HG03159 (cell line): ENCODE measurements at regions not wholly inside any gene's neighbourhood (a gene's known extent, or its start where the extent isn't known, plus 50 kb on each side); places are given as distances from the start of the nearest gene placed in this dataset.
"Not testable (repeated sequence)": the region's sequence is repeated elsewhere in the genome, so short reads cannot be mapped to it uniquely, and the experiment has no call there.

Experiments used
- ATAC-seq: cut with Tn5 transposase; IDR thresholded peaks from one replicate; pipeline ENCODE4 v1.9.1; 2021; ENCODE audit warnings: mild to moderate bottlenecking, moderate library complexity; ENCODE audit not compliant: unreplicated experiment

DNA sequence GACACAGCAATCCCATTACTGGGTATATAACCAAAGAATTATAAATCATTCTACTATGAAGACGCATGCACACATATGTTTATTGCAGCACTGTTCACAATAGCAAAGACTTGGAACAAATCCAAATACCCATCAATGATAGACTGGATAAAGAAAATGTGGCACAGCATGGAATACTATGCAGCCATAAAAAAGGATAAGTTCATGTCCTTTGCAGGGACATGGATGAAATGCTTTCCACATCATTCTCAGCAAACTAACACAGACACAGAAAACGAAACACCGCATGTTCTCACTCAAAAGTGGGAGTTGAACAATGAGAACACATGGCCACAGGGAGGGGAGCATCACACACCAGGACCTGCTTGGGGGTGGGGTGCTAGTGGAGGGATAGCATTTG is 613.0 kb downstream of the RFPL4B start:
- not testable (repeated sequence) for ATAC-seq

DNA sequence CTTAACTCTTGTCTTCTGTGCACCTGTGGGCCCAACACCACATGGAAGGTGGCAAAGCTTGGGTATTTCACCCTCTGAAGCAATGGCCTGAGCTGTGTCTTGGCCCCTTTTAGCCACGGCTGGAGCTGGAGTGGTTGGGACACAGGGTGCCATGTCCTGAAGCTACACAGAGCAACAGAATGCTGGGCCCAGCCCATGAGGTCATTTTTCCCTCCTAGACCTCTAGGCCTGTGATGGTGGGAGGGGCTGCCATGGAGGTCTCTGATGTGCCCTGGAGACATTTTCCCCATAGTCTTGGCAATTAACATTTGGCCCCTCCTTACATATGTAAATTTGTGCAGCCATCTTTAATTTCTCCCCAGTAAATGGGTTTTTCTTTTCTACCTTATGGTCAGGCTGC is 620.8 kb downstream of the RFPL4B start:
- no peak for ATAC-seq

DNA sequence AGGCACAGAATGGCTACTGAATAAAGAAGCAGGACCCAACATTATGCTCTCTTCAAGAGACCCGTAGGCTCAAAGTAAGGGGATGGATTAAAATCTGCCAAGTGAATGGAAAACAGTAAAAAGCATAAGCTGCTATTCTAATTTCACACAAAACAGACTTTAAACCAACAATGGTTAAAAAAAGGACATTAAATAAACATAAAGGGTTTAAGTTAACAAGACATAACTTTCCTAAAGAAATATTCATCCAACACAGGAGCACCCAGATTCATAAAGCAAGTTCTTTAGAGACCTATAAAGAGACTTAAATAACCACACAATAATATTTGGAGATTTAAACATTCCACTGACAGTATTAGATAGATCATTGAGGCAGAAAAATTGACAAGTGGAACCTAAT is 624.5 kb downstream of the RFPL4B start:
- ATAC-seq = no peak

DNA sequence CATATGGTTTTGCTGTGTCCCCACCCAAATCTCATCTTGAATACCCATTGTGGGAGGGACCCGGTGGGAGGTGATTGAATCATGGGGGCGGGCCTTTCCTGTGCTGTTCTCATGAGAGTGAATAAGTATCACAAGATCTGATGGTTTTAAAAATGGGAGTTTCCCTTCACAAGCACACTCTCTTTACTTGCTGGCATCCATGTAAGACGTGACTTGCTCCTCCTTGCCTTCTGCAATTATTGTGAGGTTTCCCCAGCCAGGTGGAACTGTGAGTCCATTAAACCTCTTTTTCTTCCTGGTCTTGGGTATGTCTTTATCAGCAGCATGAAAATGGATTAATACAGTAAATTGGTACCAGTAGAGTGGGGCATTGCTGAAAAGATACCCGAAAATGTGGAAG is 627.8 kb downstream of the RFPL4B start:
- ATAC-seq = not testable (repeated sequence)

DNA sequence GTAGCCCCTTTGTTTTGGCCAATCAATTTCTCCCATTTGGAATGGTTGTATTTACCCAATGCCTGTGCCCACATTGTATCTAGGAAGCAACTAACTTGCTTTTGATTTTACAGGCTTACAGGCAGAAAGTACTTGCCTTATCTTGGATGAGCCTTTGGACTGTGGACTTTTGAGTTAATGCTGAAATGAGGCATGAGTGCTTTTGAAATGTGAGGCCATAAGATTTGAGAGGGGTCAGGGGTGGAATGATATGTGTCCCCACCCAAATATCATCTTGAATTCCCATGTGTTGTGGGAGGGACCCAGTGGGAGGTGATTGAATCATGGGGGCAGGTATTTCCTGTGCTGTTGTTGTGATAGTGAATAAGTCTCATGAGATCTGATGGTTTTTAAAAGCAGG is 629.4 kb downstream of the RFPL4B start:
- not testable (repeated sequence) for ATAC-seq

DNA sequence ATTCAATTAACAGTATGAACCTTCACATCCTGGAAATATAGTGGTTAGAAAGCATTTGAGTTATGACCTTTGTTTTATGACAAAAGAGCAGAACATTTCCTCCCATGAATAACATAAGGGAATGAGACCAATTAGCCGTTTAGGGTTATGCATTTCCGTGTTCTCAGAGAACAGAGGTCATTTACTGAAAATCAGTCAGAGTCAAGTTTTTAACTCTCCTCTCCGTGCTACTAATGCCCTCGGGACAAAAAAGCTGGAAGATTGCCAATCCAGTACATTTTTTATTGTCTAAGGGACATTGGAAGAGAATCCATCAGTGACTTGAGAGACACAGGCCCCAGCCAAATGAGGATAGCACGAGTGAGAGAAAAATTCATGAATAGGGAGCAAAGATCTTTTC is 632.7 kb downstream of the RFPL4B start:
- ATAC-seq = no peak

DNA sequence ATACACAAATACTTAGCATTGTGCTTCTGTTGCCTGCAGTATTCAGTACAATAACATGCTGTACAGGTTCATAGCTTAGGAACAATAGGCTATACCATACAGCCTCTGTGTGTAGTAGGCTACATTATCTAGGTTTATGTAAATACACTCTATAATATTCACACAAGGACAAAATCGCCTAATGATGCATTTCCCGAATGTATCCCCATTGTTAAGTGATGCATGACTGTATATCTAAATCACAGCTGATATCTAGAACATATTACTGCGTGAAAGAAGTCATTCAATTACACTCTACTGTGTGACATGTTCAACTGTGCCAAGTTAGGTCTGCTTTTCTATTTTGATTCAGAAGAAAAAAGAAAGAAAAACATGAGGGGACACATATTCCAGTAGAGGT is 633.5 kb downstream of the RFPL4B start:
- no peak for ATAC-seq

DNA sequence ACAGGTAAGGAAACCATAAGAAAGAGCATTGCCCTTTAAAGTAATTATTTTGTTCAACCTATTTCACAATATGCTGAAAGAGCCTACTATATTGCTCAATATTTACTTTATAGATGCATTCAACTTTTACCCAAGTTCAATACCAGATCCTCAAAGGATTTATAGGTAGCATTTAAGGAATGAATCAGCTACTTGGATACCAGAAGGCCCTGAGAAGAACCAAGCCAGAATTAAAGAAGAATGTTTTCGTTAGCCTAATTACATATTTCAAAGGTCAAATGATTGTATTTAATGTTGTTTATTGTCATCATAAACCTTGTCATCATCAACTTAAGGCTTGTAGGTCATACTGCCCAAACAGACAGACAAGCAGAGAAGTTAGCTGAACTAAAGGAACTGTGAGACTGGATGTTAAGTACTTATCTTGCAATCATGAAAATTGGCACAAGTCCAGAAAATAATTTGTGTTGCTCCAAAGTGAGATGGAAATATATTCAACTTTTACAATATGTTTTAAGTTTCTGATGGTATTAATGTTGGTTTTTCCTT is 636.7 kb downstream of the RFPL4B start:
- ATAC-seq = no peak

DNA sequence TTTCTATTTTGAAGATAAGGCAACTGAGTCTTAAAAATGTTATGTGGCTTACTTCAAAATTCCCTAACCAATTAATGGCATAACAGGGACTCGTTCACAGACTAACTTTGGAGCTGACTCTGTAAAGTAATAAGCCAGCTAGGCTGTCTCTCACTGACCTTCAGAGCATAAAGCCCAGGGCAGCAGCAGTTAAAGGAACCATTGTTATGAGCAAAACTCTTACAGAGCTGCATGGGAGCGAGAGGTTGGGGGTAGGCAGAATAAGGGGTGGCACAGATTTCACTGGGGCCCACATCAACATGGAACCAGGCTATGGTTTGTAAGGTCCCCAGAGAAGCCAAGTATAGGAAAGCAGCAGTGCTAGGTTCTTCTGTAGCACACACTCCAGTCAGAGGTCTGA is 637.8 kb downstream of the RFPL4B start:
- ATAC-seq = no peak

DNA sequence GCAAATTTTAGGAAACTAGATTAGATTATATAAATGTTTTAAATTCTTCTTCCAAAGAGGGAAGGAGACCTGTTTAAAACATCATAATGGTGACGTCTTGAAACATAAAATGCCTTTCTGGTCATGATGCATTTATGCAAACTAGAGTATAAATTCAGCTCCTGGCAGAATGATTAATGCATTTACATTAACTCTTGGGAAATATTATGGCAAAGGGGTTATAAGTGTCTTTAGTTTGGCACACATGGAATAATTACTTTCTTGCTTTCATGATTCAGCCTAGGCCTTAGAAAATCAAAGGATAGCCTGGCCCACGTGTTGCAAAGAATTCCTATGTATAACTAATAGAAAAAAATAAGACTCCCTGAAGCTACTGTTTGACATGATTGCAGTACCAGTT is 639.2 kb downstream of the RFPL4B start:
- ATAC-seq = no peak

DNA sequence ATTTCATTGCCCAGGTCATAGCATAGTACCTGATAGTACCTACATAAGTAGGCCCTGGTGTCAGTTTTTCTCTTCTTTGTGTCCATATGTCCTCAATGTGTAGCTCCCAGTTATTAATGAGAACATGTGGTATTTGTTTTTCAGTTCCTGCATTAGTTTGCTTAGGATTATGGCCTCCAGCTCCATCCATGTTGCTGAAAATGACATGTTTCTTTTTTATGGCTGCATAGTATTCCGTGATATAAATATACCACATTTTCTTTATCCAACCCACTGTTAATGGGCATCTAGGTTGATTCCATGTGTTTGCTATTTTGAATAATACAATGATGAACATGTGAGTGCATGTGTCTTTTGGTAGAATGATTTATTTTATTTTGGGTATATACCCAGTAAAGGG is 641.6 kb downstream of the RFPL4B start:
- no peak for ATAC-seq

DNA sequence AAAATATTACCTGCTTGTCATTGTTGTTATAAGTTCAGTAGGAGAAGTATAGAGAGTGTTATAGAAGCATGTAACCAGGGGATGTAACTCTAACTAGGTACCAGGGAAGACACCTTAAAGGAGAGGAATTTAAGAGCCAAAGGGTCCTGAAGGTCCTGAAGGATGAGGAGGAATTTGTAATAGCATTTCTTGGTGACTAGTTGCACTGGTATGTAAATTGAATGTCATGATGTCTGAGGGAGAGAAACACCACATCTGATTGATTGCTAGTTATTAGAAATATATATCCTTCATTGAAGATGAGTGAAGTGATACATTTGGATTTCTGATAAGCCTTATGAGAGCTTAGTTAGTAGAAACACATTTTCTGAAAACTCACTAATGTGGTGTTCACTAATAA is 643.8 kb downstream of the RFPL4B start:
- no peak for ATAC-seq

DNA sequence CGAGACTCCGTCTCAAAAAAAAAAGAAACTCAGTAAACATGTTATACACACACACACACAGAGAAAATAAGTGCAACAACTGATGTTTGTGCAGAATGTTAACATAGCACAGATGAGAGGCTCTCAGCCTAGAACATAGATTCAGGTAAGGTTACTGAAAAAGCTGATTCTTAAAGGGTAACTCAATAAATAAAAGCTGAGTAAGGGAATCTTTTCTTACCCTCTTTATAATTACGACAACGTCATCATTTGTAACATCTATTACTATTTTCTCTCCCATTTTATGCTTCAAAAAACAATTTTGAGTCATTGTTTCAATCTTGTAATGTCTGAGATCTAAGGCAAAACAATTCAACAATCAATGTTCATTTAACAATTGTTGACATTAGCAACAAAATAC is 644.8 kb downstream of the RFPL4B start:
- ATAC-seq = no peak

DNA sequence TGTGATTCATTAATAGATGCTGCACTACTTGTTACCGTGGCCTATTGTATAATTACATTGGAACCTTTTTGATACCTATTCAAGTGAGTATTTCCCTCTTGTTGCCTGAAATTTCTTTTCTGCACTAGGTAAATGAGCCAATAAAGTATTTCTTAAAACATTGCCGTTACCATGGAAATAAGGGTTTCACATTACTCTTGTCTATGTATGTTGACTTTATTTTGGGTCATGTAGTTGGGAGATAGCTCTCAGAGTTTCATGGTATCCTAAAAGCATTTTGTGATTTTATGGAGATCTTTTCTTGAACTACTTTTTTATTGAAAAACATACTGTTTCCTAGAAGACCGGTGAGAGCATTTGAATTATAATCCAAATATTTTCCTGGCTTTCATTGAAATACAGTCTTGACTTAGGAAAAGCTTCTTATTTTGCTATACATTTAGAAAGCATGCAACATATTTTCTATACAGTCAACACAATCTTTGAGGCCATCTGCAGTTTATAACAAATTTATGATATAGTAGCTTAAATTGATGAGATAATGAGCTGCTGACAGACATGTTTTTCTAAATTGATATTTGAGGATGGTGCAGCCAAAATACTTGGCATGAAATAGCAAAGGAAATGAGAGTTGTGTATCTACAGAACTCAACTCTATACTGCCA is 650.4 kb downstream of the RFPL4B start:
- no peak for ATAC-seq

DNA sequence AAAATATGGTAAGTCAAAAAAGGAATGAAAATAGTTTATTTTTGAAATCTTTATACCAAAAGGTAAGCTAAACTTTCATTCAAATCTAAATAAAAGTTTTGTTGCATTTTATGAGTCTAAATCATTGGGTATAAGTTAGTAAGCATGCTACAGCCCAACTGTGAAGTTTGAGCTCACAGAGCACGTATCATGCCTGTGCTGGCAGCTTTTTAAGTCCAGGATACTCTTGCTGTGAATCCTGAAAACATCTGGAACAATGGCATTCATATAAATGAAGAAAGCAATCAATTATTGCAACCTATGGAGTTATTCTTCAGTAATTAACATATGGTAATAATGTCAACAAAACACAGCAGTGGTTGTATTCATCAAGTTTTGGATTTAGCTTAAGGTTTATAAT is 656.9 kb downstream of the RFPL4B start:
- no peak for ATAC-seq

DNA sequence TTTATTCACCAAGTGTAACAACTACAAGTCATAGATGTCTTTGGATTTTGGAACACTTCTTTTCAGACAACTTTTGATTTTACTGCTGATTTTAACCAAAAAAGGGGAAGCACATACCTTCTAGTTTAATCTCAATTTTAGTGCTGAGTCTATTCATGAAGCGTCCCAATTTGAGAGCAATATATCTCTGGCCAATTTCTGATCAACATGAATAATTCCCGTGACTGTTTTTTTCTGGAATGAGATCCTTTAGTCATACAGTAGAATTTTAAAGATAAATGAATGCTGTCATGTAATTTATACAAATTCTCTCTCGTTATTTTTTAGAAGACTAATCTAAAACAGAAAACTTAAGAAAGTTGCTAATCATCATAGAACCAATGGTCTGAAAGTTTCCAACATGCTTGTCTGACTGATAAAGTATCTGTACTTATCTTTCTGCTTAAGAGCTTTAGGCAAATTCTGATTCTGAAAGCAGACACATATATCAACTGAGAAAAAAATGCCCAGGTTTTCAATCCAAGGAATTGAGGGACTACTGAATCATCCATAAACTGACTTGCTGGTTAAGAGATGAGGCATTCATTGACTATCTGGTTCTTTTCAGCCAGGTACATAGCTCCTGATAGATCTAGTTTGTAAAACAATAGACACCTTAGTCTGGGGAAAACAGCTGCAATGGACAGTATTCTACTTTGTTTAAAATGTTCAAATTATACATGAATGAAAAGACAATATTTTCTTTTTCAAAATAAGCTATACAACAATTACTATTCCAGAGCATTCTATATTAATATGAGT is 657.5 kb downstream of the RFPL4B start:
- no peak for ATAC-seq

DNA sequence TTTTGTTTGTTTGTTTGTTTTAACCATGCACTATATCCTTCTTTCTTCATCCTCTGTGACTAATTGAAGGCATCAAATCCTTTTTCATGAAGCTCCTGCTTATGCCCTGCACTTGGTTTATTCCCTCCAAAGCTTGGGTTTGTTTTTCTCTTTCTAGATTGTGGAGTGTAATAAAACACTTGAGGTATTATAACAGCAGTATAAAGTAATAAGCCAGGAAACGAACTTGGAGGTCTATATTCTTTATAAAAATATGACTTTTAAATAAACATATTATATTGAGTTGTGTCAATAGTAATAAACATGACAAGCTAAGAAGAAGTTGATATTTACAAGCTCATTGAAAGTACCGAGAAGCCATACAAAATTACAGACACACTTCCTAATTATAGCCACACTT is 659.4 kb downstream of the RFPL4B start:
- ATAC-seq = no peak

DNA sequence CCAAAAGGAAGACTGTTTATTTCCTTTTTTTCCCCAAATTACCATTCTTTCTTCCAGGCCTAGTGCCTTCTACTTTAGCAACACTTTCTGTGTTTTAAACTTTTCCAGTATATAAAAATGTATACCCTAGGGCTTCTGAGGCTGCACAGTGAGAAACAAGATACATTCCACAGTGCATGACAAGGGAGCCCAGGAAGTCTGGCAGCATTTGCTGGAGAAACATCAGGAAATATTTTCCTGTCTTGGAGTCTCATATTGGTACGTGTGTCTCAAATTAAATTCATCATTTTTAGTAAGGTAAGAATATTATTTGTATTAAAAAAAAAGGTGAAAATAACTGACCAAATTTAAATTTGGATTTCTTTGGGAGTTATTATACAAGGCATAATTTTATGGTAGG is 662.6 kb downstream of the RFPL4B start:
- no peak for ATAC-seq

DNA sequence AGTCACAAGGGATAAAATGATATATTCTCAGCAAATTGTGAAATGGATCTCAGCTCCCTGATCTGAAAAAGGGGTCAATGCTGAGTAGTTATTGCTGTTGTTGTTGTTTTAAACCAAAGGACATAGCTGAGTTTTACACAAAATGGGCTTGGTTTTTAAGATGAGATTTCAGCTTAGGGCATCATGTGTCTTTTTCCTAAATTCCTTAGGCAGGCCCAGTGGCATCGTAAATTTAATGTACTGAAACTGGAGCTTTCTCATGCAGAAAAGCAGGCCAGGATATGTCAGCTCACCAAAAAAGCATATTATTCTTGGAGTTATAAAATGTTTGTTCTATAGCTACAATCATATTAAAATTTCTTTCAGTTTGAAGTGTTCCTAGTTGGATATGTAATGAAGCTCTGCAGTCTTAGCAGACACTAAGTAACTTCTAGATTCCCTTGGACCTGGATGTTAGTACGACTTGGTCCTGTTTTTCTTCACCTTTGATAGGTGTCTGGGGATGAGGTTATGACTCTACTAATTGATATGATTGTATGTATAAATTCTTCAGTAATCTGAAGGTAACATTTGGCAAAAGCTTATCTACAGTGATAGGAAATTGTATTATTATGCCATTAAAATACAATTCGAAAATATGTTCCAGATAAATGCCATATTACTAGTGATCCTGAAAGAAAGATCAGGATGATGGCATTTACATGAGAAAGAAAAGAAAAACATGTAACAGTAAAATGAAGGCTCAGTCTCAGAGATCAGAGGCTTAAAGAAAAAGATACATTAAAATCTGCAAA is 663.3 kb downstream of the RFPL4B start:
- no peak for ATAC-seq

DNA sequence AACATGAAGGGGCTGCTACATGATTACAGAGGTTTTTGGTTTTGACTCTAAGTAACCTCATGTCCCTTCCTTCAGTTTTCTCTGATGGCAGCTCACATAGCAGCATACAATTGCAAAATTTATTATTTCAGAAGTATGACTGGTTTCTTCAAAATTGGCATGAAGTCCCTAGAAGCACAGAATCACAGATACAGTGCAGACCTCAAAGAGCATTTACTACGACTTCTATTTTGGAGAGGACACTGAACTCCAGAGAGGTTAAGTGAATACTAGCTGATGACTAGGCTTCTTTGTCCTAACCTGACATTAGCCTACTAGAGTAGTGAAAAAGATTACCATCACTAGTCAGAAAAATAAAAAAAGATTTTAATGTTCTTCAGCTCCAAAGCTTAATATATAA is 664.3 kb downstream of the RFPL4B start:
- ATAC-seq = no peak

DNA sequence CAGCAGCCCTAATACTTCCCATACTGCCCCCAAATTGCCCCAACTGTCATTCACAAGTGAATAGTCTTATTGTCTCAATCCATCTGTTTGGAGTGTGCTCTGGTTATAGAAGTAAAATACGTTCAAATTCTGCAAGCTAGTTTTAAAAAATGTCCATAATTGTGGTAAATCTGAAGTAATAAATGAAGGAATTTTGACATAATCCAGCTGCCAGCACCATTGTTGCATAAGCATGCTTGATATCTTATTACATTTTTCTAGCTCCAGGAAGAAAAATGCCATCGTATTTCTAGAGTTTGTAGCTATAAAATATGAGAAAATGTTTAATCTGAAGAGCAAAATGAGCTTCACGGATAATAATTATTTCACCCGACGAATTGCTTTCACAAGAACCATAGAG is 664.7 kb downstream of the RFPL4B start:
- no peak for ATAC-seq

DNA sequence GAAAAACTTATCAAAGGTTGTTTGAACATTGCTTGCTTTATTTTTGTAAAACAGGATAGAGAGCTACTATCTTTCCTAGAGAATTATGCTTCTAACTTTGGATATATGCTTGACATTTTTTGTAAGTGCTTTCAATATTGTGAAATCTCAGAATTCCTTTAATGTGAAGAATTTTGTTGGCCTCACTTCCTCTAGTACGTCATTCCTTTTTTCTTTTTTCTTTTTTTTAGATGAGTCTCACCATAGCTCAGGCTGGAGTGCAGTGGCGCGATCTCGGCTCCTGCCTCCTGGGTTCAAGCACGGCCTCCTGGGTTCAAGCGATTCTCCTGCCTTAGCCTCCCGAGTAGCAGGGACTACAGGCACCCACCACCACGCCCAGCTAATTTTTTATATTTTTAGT is 668.1 kb downstream of the RFPL4B start:
- no peak for ATAC-seq
